ENCODE measurements at regions not wholly inside any gene's neighbourhood (a gene's known extent, or its start where the extent isn't known, plus 50 kb on each side); places are given as distances from the start of the nearest gene placed in this dataset.

DNA sequence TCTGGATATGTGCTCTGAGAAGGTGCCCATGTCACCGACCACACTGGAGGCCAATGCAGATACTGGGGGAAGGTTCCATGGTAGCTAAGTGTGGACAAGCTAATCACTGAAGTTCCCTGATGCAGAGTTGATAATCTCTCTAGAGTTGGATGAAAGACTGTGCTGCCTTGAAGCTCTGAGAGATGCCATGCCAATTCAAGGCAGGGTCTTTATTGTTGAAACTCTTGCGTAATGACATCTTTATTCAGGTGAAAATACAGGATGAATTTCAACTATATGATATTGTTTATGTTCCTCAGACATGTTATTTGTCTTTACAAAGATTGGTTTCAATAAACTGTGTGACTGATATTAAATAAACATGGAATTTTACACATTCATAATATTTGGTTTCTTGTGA, 167.6 kb upstream of the TMEM161B start:
- no peaks in the 10 kb centered on the region for H3K27me3 ChIP-seq (replicated peaks; ENCODE audit: control insufficient read depth, insufficient read depth, low read length)
- TF ChIP-seq, protein P1, sequence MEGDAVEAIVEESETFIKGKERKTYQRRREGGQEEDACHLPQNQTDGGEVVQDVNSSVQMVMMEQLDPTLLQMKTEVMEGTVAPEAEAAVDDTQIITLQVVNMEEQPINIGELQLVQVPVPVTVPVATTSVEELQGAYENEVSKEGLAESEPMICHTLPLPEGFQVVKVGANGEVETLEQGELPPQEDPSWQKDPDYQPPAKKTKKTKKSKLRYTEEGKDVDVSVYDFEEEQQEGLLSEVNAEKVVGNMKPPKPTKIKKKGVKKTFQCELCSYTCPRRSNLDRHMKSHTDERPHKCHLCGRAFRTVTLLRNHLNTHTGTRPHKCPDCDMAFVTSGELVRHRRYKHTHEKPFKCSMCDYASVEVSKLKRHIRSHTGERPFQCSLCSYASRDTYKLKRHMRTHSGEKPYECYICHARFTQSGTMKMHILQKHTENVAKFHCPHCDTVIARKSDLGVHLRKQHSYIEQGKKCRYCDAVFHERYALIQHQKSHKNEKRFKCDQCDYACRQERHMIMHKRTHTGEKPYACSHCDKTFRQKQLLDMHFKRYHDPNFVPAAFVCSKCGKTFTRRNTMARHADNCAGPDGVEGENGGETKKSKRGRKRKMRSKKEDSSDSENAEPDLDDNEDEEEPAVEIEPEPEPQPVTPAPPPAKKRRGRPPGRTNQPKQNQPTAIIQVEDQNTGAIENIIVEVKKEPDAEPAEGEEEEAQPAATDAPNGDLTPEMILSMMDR (IDR thresholded peaks at IDR 0.05; ENCODE audit: insufficient read depth, low read length, poor library complexity, severe bottlenecking) = no peak
- no peak for DNase-seq (ENCODE audit: extremely low read depth, insufficient read length)

DNA sequence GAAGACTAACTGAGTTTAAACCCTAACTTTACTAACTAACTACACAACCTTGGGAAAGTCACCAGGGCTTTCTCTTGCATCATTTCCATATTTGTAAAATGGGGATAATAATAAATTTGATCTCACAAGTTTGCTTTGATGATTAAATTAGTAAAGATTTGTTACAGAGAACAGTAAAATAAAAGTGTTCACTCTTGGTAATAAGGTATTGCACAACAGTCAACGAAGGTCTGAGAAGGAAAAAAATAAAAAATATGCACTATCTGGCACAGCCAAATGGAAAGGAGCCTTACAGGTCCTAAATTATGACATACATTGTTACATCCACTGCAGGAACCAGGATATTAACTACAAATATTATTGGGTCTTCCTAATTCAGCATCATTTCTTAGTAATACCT, 160.0 kb upstream of the TMEM161B start:
- no peak overlapping the region for H3K4me3 ChIP-seq (replicated peaks; ENCODE audit: low read depth, low read length)
- no peaks in the 10 kb centered on the region for H3K27me3 ChIP-seq (replicated peaks; ENCODE audit: control insufficient read depth, insufficient read depth, low read length)
- TF ChIP-seq, protein P1 (IDR thresholded peaks at IDR 0.05; ENCODE audit: insufficient read depth, low read length, poor library complexity, severe bottlenecking) = no peak
- H3K36me3 ChIP-seq (ENCODE audit: control insufficient read depth, insufficient read depth, low read length) = no peaks in the 10 kb centered on the region
- DNase-seq (ENCODE audit: extremely low read depth, insufficient read length) = no peak

More for the DNA sequence above, 167.6 kb upstream of the TMEM161B start:
- Histone ChIP-seq H3K4me3 (replicated peaks; ENCODE audit: low read depth, low read length) (no peak overlapping the region), H3K36me3 (ENCODE audit: control insufficient read depth, insufficient read depth, low read length) (no peaks in the 10 kb centered on the region)

DNA sequence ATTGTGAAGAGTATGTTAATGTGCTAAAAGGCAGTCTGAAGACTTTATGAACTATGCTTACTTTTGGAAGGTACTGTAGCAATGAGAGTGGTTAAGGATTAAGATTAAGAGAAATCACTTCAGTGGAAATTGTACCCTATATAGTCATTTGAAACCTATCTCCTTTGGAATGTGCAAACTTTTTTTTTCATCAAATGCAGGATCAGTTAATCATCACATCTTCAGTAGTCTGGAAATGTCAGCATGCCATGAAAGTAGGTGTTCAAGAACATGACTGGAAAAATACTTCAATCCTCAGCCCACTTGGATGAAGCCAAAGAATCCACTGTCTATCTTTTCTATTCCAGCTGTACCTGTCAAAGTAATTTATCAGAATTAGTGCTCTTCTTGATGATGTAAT, 157.8 kb upstream of the TMEM161B start:
- DNase-seq (ENCODE audit: extremely low read depth, insufficient read length) = no peak
- H3K36me3 ChIP-seq (ENCODE audit: control insufficient read depth, insufficient read depth, low read length) = no peaks in the 10 kb centered on the region
- TF ChIP-seq, protein P1 (IDR thresholded peaks at IDR 0.05; ENCODE audit: insufficient read depth, low read length, poor library complexity, severe bottlenecking) = no peak
- H3K27me3 ChIP-seq (replicated peaks; ENCODE audit: control insufficient read depth, insufficient read depth, low read length) = no peaks in the 10 kb centered on the region
- no peak overlapping the region for H3K4me3 ChIP-seq (replicated peaks; ENCODE audit: low read depth, low read length)

DNA sequence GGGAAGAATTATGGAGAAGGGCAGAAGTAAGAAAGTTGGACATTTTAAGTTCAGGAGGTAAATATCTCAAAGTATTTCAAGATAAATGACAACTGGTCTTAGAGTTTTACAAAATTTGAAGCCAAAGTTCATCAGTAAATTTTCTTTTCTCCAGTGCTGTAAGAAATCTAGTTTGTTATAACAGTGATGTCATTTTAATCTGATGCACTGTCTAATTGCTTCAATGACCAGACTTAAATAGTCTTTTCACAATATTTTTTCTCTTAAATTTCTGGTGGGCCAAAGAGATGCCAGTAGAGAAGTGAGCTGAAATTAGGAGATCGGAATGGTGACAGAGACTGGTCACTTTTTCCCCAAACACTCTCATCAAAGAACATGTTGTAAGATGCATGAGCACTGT, 156.5 kb upstream of the TMEM161B start:
- Histone ChIP-seq H3K36me3 (ENCODE audit: control insufficient read depth, insufficient read depth, low read length) (no peaks in the 10 kb centered on the region), H3K4me3 (replicated peaks; ENCODE audit: low read depth, low read length) (no peak overlapping the region), H3K27me3 (replicated peaks; ENCODE audit: control insufficient read depth, insufficient read depth, low read length) (no peaks in the 10 kb centered on the region)
- TF ChIP-seq, protein P1 (IDR thresholded peaks at IDR 0.05; ENCODE audit: insufficient read depth, low read length, poor library complexity, severe bottlenecking) = no peak
- DNase-seq (ENCODE audit: extremely low read depth, insufficient read length) = no peak

DNA sequence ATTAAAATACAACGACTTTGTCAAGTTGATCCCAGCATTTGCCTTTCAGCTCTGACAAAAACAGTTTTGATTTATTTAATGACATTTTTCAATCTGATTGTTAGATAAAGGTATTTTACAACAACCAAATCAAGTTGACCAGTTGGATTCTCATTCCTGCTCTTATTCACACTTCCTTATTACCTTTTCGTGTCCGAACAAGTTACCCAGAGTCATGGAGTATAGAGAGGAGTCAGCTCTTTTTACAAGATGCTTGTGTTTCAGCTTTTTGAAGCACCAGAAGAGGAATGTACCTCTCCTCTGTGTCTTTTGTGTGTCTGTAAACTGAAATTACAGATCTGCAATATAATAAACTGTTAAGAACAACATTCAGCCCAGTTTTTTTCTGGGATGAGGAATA, 151.3 kb upstream of the TMEM161B start:
- Histone ChIP-seq H3K4me3 (replicated peaks; ENCODE audit: low read depth, low read length) (no peak overlapping the region), H3K36me3 (ENCODE audit: control insufficient read depth, insufficient read depth, low read length) (no peaks in the 10 kb centered on the region), H3K27me3 (replicated peaks; ENCODE audit: control insufficient read depth, insufficient read depth, low read length) (no peaks in the 10 kb centered on the region)
- DNase-seq (ENCODE audit: extremely low read depth, insufficient read length) = no peak
- TF ChIP-seq, protein P1 (IDR thresholded peaks at IDR 0.05; ENCODE audit: insufficient read depth, low read length, poor library complexity, severe bottlenecking) = no peak

DNA sequence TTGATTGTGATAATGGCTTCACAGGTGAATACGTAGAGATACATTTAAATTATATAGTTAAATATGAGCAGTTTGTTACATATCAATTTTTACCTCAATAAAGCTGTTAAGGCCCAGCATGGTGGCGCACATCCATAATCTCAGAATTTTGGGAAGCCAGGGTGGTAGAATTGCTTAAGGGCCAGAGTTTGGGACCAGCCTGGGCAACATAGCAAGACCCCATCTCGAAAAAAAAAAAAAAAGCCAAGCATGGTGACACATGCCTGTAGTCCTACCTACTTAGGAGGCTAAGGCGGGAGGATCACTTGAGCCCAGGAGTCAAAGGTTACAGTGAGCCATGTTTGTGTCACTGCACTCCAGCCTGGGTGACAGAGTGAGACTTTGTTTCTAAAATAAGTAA, 138.7 kb upstream of the TMEM161B start:
- Histone ChIP-seq H3K36me3 (ENCODE audit: control insufficient read depth, insufficient read depth, low read length) (no peaks in the 10 kb centered on the region), H3K4me3 (replicated peaks; ENCODE audit: low read depth, low read length) (no peak overlapping the region), H3K27me3 (replicated peaks; ENCODE audit: control insufficient read depth, insufficient read depth, low read length) (no peaks in the 10 kb centered on the region)
- DNase-seq (ENCODE audit: extremely low read depth, insufficient read length) = no peak
- TF ChIP-seq, protein P1 (IDR thresholded peaks at IDR 0.05; ENCODE audit: insufficient read depth, low read length, poor library complexity, severe bottlenecking) = no peak

Measured in GM06990 (cell line).